HG02642 (cell line): ENCODE measurements at regions not wholly inside any gene's neighbourhood (a gene's known extent, or its start where the extent isn't known, plus 50 kb on each side); places are given as distances from the start of the nearest gene placed in this dataset.
"Not testable (repeated sequence)": the region's sequence is repeated elsewhere in the genome, so short reads cannot be mapped to it uniquely, and the experiment has no call there.

ENCODE experiments used
- ATAC-seq: cut with Tn5 transposase; IDR thresholded peaks from one replicate; pipeline ENCODE4 v1.9.1; 2021; ENCODE audit warnings: mild to moderate bottlenecking; ENCODE audit not compliant: unreplicated experiment, poor library complexity

DNA sequence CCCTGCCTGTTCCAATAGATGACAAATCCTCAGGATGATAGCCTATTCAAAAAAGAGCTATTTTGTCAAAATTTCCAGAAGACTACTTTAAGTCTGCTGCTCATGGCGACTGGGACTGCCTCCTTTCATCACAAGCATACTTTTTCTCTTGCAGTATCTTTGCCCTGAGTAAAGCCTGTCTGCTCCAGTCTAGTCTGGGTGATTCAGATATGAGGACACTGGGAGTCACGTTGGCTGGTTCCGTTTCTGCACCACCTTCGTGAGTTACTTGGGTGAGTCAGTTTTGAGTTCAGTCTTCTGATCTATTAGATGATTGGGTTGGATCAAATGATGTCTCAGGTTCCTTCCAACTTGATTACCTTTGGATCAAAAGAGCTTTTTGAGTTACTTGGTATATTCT lies 301.3 kb upstream of the STXBP6 start:
- ATAC-seq, result no peak

DNA sequence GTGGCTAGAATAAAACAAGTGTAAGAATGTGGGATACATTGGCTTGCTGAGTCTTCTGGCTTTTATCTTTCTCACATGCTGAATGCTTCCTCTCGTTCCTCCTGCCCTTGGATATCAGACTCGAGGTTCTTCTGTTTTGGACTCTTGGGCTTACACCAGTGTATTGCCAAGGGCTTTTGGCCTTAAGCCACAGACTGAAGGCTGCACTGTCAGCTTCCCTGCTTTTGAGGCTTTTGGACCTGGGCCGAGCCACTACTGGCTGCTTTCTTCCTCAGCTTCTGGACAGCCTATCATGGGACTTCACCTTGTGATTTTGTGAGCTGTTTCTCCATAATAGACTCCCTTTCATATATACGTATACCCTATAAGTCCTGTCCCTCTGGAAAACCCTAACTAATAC lies 300.9 kb upstream of the STXBP6 start:
- no peak for ATAC-seq

DNA sequence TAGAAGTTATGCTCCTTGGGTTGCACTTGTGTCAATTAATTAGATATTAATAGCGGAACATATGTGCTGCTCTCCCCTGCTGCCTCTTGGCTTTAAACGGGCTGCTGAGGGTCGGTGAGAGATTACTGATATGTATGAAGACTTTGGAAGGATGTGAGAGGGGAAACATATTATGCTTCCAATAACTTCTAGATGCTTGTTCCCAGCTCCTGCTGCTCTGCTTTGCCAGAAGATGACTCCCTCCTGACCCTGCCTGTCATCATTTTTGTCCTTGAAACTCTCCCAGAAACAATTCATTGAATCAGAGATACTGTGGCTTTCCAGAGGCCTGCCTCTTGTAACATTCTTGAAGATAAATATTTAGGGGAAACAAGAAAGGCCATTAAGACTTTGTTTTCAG lies 300.1 kb upstream of the STXBP6 start:
- no peak for ATAC-seq

DNA sequence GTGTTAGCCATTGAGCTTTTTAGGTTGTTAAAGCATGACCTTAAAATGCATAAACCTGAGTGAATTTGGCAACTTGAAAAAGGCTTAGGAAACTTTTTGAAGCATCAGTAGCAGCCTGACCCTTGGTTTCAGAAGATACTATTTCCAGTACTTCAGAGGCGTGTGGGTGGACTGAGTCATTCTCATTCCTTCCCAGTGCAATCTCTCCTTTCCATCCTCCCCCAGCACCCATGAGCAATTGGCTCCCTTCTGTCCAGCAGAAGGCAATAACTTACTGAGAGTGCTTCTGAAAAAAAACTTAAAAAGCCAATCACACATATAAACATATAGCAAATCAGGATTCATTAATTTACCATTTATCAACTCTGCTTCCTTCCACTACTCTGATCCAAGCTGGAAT lies 299.3 kb upstream of the STXBP6 start:
- no peak for ATAC-seq

DNA sequence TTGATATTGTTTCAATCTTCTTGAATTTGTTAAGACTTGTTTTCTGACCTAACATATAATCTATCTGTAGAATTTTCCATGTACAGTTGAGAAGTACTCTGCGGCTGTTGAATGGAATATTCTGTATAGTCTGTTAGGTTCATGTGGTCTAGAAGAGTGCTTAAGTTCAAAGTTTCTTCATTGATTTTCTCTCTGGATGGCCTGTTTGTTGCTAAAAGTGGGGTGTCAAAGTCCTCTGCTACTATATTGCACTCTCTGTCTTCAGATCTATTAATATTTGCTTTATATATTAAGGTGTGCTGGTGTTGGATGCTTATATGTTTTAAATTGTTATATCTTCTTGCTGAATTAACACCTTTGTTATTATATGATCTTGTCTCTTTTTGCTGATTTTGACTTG lies 290.9 kb upstream of the STXBP6 start:
- ATAC-seq, result no peak

DNA sequence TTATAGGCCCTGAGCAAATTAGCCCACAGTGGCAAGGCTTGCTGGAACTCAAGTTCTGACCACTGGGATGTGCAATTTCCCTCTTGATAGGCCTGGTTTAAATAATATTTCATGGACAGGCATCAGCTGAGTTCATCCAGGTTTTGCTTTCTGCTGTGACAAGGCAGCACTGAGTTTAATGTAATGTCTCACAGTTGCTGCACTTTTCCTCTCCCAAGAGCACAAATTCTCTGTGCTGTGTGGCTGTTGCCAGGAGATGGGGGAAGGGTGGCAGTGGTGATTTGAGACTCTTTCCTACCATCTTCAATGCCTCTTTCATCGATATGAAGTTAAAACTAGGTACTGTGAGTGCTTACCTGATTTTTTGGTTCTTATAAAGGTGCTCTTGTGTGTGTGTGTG lies 272.8 kb upstream of the STXBP6 start:
- ATAC-seq, result no peak

DNA sequence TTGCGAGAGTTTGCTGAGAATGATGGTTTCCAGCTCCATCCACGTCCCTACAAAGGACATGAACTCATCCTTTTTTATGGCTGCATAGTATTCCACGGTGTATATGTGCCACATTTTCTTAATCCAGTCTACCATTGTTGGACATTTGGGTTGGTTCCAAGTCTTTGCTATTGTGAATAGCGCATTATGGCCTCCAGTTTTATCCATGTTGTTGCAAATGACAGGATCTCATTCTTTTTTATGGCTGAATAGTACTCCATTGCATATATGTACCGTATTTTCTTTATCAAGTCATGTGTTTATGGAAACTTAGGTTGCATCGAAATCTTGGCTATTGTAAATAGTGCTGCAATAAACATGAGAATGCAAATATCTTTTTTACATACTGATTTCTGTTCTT lies 266.1 kb upstream of the STXBP6 start:
- not testable (repeated sequence) for ATAC-seq

DNA sequence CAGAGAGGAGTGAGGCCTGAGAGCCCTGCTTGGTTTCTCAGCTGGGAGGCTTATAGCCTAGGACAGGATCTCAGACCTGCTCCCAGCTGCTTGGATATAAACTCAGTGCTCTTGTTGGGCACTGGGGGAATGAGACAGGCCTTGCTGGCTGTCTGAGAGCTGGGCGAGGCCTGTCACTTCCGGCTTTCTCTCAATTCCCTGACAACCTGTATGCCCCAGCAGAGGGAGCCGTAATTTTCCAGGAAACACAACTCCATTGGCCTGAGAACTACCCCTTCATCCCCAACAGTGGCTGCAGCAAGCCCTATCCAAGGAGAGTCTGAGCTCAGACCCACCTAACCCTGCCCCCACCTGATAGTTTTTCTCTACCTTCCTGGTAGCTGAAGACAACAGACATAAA lies 258.3 kb upstream of the STXBP6 start:
- ATAC-seq, result no peak

DNA sequence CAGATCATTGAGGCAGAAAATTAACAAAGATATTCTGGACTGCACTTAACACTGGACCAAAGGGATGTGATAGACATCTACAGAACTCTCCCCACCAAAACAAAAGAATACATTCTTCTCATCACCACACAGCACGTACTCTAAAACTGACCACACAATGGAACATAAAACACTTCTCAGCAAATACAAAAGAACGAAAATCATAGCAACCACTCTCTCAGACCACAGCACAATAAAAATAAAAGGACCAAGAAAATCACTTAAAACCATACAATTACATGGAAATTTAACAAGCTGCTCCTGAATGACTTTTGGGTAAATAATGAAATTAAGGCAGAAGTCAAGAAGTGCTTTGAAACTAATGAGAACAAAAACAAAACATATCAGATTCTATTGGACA lies 254.0 kb upstream of the STXBP6 start:
- ATAC-seq, result no peak

DNA sequence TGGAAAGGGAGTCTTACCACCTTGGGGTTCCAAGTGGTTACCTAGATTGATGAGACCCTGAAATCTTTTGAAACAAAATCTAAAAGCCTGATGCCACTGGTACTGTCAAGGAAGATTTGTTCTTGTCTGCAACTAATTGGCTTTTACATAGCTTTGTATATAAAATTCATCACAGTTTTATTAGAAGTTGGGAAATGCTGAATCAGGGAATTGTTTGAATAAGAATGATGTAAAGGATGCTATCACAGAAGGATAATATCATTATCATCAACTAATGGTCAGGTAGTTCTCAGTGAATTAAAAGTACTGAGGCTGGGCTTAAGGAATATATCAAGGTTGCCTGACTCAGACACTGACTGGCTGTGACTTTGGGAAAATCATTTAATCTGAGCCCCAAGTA lies 248.3 kb upstream of the STXBP6 start:
- ATAC-seq, result no peak

DNA sequence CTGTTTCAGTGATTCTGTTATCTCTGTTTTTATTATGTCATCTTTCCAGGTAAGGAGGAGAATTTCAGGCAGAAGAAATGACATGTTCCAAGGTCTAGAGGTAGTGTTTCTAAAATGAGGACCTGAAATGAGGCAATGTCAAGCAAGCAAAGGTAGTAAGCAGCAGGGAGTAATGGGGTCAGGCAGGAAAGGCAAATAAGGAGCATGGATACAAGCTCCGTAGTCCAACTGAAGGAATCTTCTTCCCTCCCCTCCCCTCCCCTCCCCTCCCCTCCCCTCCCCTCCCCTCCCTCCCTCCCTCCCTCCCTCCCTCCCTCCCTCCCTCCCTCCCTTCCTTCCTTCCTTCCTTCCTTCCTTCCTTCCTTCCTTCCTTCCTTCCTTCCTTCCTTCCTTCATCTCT lies 240.2 kb upstream of the STXBP6 start:
- not testable (repeated sequence) for ATAC-seq

DNA sequence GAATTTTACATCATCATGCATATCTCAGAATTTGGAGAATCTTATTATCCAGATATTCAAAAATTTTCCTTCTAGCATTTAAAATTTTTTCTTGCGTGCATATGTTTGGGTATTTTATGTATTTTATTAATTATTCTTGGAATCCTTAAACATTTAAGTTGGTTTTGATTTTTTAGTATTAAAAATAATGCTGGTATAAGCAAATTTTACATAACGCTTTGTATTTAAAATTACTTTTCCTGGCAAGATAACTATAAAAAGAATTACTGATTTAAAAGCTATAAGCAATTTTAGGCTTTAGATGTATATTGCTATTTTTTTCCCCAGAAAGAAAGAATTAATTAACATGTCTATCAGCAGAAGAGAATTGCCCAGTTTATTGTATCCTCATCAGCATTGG lies 224.6 kb upstream of the STXBP6 start:
- ATAC-seq, result no peak

DNA sequence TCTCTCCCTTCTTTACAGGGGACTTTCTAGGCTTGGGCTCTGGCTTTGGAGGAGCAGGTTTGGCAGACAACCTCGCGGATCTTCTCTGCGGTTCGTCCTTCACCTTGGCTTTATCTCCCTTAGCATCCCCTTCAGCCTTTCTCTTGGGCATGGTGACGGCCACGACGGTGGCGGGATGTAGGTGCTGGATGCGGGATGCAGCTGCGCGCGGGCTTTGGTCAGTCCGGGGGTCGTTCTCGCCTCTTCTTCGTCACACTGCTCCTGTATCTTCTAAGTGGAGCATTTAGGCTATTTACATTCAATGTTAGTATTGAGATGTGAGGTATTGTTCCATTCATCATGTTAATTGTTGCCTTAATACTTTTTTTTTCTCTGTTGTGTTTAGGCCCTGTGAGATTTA lies 217.2 kb upstream of the STXBP6 start:
- no peak for ATAC-seq

DNA sequence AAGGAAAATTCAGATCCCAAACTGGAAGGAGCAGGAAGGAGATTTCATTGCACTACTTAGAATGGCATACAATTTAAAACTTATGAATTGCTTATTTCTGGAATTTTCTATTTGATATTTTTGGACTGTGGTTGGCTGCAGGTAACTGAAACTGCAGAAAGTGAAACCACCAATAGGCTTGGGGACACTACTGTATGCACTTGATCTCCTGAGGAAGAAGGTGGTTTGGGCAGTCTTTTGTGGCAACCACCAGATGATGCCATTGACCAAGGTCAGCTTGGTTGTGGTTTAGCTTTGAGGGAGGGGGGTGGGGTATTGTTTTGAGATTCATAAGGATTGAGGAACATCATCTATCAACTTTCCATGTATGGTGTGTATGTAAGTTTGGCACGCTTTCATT lies 209.5 kb upstream of the STXBP6 start:
- no peak for ATAC-seq

DNA sequence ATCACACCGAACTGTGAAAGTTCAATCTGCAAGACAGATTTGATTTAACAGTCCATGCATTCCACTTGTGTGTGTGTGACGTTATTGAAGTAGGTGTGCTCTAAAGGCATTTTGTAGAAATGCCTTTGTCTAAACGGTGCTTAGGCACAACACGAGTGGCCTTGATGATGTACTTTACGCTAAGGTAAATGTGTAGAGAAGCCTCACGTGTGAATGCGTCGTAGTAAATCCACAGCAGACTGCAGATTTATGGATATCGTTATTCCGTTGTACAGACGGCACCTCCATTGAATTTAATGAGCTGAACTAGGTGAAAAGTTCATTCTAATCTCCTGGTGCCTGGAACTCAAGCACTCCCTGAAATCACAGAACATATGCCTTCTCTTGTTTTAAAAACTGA lies 202.8 kb upstream of the STXBP6 start:
- no peak for ATAC-seq

DNA sequence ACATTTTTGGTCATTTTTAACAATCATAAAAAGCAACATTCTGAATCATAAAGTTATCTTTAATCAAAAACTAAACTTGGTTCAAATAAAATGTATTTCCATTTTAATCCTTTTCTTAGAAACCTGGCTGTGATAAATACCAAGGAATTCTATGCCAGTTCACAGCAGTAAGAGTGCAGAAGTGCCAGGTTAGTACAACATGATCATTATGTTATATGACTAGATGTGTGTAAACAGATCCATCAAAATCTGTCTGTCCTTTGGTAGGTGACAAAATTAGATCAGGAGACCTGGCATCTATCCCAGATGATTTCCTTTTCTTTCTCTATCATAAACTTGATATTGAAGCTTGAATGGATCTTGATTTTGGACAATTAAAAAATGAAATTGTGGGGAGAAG lies 200.6 kb upstream of the STXBP6 start:
- ATAC-seq, result no peak

DNA sequence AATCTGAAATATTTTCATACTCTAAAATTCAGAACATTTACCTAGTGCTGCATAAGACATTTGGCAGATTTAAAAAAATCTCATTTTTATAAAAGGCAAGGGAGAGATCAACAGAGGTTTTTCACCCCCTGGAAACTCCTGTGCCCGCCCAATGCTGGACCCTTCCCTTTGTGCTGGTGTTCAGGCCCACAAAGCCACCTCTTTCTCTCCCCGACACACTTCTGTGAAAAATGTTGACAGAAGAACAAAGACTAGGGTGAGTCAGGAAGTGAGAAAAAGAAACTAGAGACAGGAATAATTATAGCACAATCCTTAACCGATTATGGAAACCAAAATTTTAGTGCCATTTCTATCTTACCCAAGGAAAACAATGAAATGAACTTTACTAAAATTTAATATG lies 197.7 kb upstream of the STXBP6 start:
- ATAC-seq, result no peak

DNA sequence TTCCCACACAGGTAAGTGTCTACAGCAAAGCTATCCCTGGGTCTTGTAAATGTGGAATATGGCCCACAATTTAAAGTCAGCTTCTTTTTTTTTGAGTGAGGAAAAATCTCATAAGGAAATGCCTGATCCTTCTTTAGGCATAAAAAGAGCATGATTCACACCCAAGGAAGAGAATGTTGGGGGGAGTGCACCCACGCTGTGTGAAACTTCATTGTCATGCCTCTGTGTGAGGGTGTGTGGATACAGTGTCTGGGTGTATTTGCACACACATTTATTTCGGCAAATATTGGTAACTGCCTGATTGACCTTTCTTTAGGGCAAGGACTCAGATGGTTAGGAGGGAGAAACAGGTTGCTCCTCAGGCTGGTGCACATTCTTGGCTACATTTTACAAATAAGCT lies 196.8 kb upstream of the STXBP6 start:
- no peak for ATAC-seq

DNA sequence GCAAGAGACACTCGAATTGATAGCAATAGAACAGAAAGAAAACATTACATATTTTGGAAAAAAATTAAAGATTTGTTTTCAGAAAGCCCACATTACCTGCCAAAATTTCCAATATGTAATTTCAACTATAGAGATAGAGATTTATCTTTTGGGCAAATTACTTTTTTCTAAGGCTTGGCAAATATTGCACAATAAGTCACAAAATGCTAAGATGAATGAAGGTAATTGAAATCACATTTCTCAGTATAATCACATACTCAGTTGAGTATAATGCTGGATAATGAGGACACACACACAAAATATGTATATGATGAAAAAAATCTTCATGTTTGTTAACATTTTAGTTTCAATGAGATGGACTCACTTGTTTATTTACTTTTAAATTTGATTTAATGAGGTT lies 189.2 kb upstream of the STXBP6 start:
- ATAC-seq, result no peak

DNA sequence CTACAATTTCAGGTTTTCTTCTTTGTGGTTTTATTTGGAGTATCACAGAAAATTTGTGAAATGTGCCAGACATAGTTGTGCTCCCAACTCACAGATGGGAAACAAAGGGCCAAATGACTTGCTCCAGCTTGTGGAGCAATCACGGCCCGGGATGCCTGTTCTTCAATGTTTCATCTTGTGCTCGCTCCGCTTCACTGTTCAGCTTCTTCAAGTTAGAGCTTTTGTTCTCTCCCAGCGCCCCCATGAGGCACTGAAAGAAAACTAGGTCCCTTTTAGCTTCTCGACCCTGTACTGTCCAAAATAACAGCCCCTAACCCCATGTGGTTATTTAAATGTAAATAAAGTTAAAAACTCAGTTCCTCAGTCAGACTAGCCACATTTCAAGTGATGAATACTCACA lies 187.9 kb upstream of the STXBP6 start:
- ATAC-seq, result no peak

DNA sequence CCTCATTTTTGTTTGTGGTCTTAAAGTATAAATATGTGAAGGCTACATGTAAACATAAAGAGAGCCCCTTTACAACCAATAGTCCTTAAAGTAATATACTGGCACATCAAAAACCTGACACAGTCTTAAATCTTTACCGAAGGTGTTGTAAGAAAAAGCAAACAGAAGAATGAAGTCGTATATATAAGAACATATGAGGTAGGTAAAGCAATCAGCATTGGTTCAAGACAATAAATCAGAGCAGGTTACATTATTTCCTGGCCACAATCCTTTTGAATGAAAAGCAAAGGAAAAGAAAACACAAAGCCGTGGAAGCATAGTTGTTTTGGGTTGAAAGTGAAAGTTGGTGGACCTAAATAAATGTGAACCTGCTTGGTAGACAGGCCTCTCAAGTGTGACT lies 183.7 kb upstream of the STXBP6 start:
- no peak for ATAC-seq

DNA sequence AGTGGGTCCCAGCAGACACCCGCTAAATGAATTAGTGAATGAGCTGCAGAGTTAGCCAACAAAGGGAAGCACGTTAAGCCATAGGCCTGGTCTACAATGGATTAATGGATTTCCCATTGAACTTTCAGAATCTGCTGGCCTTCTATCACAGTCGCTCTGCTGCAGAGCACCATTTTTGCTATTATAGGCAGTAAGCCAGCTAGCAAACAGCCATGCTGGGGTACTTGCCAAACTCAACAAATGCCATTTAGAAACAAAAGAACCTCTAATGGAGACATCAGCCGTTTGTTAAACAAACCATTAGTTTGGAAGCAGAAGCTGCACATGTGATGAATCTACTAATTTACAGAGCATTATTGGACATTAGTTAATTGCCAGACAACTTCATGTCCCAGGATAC lies 181.1 kb upstream of the STXBP6 start:
- ATAC-seq, result no peak

DNA sequence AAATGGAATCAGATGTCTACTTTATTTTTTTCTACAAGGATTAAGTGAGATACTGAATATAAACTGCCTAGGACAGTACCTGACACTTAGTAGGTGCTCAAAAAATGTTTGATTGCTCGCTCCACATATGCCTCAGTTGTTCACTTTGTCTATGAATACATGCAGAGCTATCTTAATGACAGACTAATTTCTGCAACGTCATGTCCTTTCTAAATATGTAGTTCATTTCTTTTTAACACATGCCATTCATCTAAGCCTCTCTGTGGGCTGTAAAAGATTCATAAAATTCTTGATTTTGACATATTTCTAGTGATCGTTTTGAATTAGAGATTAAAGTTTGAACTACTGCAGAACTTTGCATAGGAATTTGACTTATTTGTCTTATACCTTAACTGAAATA lies 176.3 kb upstream of the STXBP6 start:
- ATAC-seq, result no peak

DNA sequence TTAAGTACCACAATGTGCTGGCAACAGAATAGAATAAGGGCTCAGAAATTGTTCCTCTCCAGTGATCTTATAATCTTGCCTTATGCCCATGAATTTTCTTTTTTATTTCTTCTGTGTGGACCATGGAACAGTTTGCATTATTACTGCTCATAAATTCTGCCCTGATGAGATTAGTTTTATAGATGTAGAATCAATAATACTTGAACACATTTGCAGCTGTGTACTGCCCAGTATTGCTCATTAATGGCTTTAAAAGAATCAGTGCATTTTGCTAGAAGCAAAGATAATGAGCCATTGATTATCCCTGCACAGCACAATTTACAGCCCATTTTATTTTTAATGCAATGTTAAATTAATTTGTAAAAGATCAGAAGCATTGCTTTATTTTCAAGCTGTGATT lies 172.3 kb upstream of the STXBP6 start:
- ATAC-seq, result no peak
